ENCODE measurements at regions not wholly inside any gene's neighbourhood (a gene's known extent, or its start where the extent isn't known, plus 50 kb on each side); places are given as distances from the start of the nearest gene placed in this dataset.

- TF ChIP-seq, protein P1, sequence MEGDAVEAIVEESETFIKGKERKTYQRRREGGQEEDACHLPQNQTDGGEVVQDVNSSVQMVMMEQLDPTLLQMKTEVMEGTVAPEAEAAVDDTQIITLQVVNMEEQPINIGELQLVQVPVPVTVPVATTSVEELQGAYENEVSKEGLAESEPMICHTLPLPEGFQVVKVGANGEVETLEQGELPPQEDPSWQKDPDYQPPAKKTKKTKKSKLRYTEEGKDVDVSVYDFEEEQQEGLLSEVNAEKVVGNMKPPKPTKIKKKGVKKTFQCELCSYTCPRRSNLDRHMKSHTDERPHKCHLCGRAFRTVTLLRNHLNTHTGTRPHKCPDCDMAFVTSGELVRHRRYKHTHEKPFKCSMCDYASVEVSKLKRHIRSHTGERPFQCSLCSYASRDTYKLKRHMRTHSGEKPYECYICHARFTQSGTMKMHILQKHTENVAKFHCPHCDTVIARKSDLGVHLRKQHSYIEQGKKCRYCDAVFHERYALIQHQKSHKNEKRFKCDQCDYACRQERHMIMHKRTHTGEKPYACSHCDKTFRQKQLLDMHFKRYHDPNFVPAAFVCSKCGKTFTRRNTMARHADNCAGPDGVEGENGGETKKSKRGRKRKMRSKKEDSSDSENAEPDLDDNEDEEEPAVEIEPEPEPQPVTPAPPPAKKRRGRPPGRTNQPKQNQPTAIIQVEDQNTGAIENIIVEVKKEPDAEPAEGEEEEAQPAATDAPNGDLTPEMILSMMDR (IDR thresholded peaks at IDR 0.05; ENCODE audit: insufficient read depth, low read length), result no peak
- no peak for TF ChIP-seq POLR2AphosphoS5 (IDR thresholded peaks at IDR 0.05; ENCODE audit: low read depth)
- TF ChIP-seq GABPA (IDR thresholded peaks at IDR 0.05; ENCODE audit: low read depth), result no peak
- TF ChIP-seq REST (IDR thresholded peaks at IDR 0.05; ENCODE audit: insufficient replicate concordance, low read depth), result no peak
Observed at GRCh38 chr4:170794525-170794924, 704.8 kb upstream of the AADAT start.

All from HL-60 (cell line).